Neural crest cell (in vitro differentiated cells): ENCODE measurements at regions not wholly inside any gene's neighbourhood (a gene's known extent, or its start where the extent isn't known, plus 50 kb on each side); places are given as distances from the start of the nearest gene placed in this dataset.

ENCODE experiments used
- DNase-seq: peaks from one replicate; pipeline ENCODE4 v3.0.0; 2021; ENCODE audit warnings: low read depth, mixed read lengths, low spot score
- H3K27ac Mint-ChIP-seq: one replicate; pipeline ENCODE4 v1.8.0; 2021; ENCODE audit warnings: mild to moderate bottlenecking, mixed read lengths; ENCODE audit not compliant: unreplicated experiment
- H3K27me3 Mint-ChIP-seq: 2 replicates; pipeline ENCODE4 v1.8.0; 2021; ENCODE audit warnings: low read depth, mild to moderate bottlenecking, mixed read lengths
- H3K36me3 Mint-ChIP-seq: 2 replicates; pipeline ENCODE4 v1.8.0; 2021; ENCODE audit warnings: low read depth, mild to moderate bottlenecking, mixed read lengths
- H3K4me1 Mint-ChIP-seq: 2 replicates; pipeline ENCODE4 v1.8.0; 2021; ENCODE audit warnings: mixed read lengths
- H3K4me3 Mint-ChIP-seq: one replicate; pipeline ENCODE4 v1.8.0; 2021; ENCODE audit warnings: mild to moderate bottlenecking, mixed read lengths
- H3K9me3 Mint-ChIP-seq: 2 replicates; pipeline ENCODE4 v1.8.0; 2021; ENCODE audit warnings: mixed read lengths
- TF ChIP-seq, protein P1 (sequence below): fragments of 200-600 bp; sonication (generic); conservative IDR thresholded peaks from 2 replicates; pipeline ENCODE4 v1.5.0; 2021; ENCODE audit warnings: antibody characterized with exemption, mild to moderate bottlenecking

DNA sequence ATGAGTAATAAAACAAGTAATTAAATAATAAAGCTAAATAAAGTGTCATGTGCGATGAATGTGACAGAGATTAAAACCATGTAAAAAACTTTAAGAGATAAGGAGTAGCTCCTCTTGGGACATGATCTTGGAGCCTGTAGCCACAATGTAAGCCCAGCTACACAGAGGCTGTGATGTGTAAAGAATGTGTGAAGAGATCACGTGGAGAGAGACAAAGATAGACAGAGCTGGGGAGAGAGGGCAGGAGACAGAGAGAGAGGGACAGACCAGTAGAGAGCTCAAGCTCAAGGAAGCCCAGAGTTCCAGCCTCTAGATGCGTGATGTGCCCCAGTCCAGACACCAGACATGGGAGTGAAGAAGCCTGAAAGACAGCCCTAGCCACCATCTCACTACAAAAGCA is 644.1 kb downstream of the TNS3 start:
- no peaks in the 10 kb centered on the region for H3K27me3 Mint-ChIP-seq
- no peak overlapping the region for H3K4me3 Mint-ChIP-seq
- H3K9me3 Mint-ChIP-seq: peaks cover 6% of the 10 kb centered on the region
- H3K4me1 Mint-ChIP-seq: no peaks in the 10 kb centered on the region
- TF ChIP-seq, protein P1, sequence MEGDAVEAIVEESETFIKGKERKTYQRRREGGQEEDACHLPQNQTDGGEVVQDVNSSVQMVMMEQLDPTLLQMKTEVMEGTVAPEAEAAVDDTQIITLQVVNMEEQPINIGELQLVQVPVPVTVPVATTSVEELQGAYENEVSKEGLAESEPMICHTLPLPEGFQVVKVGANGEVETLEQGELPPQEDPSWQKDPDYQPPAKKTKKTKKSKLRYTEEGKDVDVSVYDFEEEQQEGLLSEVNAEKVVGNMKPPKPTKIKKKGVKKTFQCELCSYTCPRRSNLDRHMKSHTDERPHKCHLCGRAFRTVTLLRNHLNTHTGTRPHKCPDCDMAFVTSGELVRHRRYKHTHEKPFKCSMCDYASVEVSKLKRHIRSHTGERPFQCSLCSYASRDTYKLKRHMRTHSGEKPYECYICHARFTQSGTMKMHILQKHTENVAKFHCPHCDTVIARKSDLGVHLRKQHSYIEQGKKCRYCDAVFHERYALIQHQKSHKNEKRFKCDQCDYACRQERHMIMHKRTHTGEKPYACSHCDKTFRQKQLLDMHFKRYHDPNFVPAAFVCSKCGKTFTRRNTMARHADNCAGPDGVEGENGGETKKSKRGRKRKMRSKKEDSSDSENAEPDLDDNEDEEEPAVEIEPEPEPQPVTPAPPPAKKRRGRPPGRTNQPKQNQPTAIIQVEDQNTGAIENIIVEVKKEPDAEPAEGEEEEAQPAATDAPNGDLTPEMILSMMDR: no peak
- no peak for DNase-seq
- H3K36me3 Mint-ChIP-seq: no peaks in the 10 kb centered on the region
- H3K27ac Mint-ChIP-seq: no peak overlapping the region

DNA sequence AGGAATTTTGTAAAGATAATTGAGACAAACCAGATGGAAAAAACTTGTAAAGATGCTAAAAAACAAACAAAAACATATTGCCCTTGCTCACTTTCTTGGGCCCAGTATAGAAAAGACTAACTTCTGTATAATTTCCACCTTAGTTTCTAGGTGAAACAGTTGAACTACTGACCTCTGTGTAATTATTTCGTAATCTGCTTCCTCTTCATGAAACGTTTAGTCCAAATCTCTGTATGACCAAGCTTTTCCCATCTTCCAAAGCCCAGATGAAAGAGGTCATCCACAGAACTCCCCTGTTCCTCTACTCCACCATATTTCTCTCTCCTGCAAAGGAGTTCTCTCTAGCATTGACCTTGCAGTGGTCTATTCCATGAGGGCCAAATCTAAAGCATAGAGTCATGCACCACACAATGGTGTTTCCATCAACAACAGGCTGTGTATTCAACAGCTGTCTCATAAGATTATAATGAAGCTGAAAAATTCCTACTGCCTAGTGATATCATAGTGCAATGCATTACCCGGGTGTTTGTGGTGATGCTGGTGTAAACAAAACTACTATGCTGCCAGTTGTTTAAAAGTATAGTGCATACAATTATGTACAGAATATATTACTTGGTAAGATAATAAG is 647.6 kb downstream of the TNS3 start:
- Mint-ChIP-seq H3K27me3 (no peaks in the 10 kb centered on the region), H3K4me3 (no peak overlapping the region), H3K27ac (no peak overlapping the region), H3K4me1 (no peaks in the 10 kb centered on the region), H3K36me3 (no peaks in the 10 kb centered on the region), H3K9me3 (peaks cover 6% of the 10 kb centered on the region)
- DNase-seq: no peak
- TF ChIP-seq, protein P1: no peak

DNA sequence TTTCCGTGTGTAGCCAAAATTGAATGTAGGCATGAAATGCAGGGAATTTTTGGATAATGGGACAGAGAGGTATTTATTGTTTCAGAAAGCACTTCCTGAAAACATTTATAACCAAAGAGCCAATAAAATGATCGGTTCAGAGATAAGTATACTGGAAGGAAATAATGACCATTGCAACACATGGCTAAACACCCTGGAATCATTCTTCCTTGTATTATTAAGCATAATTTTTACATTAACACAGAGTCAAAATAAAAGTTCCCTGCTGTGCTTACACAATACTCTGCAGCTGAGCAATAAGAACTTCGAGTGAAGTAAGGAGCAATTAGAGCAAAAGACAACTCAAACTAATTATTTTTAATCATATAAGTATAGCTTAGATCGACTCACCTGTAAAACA is 648.3 kb downstream of the TNS3 start:
- peaks cover 6% of the 10 kb centered on the region for H3K9me3 Mint-ChIP-seq
- no peak overlapping the region for H3K27ac Mint-ChIP-seq
- no peak for DNase-seq
- TF ChIP-seq, protein P1: no peak
- no peaks in the 10 kb centered on the region for H3K27me3 Mint-ChIP-seq
- no peaks in the 10 kb centered on the region for H3K4me1 Mint-ChIP-seq
- H3K4me3 Mint-ChIP-seq: no peak overlapping the region
- H3K36me3 Mint-ChIP-seq: no peaks in the 10 kb centered on the region

DNA sequence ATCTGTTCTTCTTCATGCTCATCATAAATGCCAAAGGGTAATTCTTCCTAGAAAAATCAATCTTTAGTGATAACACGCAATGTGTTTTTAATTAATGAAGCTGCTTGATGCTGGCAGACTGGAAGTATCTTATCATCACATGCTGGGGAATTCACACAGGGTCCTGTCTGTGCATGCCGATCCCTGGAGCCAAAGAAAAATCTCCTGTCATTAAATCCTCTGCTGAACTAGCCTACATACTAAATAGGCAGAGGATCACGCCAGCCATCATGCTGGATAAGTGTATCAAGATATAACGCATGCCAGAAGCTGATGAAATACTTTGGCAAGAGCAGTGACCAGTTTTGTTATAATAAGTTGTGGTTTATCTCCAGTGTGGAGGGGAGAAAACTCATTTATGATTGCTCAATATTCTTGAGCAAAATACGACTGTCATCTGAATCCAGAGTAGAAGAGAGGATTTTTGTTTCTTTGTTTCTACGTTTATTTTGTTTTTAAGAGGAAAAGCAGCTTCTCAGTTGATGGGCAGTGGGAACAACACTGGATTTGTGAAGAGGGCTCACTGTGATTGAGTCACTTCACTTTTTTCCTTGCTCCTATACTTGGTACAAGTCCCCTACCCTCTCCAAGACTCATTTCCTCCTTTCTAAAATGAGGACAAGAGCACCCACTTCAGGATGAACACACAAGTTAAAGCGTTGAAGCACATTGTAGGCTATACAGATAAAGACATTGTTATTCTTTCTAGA is 649.1 kb downstream of the TNS3 start:
- Mint-ChIP-seq H3K4me1 (no peaks in the 10 kb centered on the region), H3K27me3 (no peaks in the 10 kb centered on the region), H3K9me3 (peaks cover 4% of the 10 kb centered on the region), H3K36me3 (no peaks in the 10 kb centered on the region), H3K4me3 (no peak overlapping the region), H3K27ac (no peak overlapping the region)
- DNase-seq: no peak
- TF ChIP-seq, protein P1: no peak

DNA sequence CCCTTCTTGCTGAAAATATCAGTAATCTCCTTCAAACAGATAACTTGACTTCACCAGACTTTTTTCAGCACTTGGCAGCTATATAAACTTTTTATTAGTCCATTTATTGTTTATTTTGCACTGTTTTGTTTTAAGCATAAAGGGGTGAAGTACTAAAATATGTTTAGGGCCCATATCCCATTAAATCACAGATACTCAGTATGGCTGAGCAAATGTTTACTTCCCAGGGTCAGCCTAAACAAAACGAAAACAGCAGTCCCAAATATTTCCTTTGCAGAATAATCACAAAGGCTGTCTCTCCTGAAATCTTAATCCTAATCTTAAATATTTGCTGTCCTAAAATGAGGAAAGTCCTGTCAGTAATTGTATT is 649.6 kb downstream of the TNS3 start:
- no peaks in the 10 kb centered on the region for H3K36me3 Mint-ChIP-seq

More for the DNA sequence above, 649.6 kb downstream of the TNS3 start:
- no peak overlapping the region for H3K27ac Mint-ChIP-seq
- H3K4me1 Mint-ChIP-seq: no peaks in the 10 kb centered on the region
- no peaks in the 10 kb centered on the region for H3K27me3 Mint-ChIP-seq
- H3K9me3 Mint-ChIP-seq: peaks cover 4% of the 10 kb centered on the region
- TF ChIP-seq, protein P1: no peak
- no peak overlapping the region for H3K4me3 Mint-ChIP-seq
- no peak for DNase-seq
